Mesenchymal stem cell (in vitro differentiated cells and primary cell): ENCODE measurements at regions not wholly inside any gene's neighbourhood (a gene's known extent, or its start where the extent isn't known, plus 50 kb on each side); places are given as distances from the start of the nearest gene placed in this dataset.

Source experiments
- DNase-seq: peaks from one replicate; pipeline ENCODE4 v3.0.0-alpha.2; 2013
- H2AFZ ChIP-seq: one replicate; pipeline ENCODE4 v1.6.1; 2013; ENCODE audit warnings: low read depth, mild to moderate bottlenecking, control low read depth, inconsistent platforms, low read length, moderate library complexity
- H2AK5ac ChIP-seq: 2 replicates; pipeline ENCODE4 v1.6.1; 2013; ENCODE audit warnings: low read length, moderate library complexity, mild to moderate bottlenecking, inconsistent platforms; ENCODE audit not compliant: severe bottlenecking
- H2BK120ac ChIP-seq: one replicate; pipeline ENCODE4 v1.6.1; 2013; ENCODE audit warnings: low read depth, mild to moderate bottlenecking, inconsistent platforms, low read length, moderate library complexity
- H2BK12ac ChIP-seq, 2 experiments: one replicate each; pipeline ENCODE4 v1.6.1; 2013; ENCODE audit warnings: inconsistent platforms in 2 of 2, low read length in 2 of 2, mild to moderate bottlenecking in 2 of 2, moderate library complexity in 2 of 2, control low read depth in 1 of 2
- H2BK15ac ChIP-seq: one replicate; pipeline ENCODE4 v1.6.1; 2013; ENCODE audit warnings: mild to moderate bottlenecking, low read depth, inconsistent platforms; ENCODE audit not compliant: poor library complexity, severe bottlenecking
- H2BK5ac ChIP-seq: 2 replicates; pipeline ENCODE4 v1.6.1; 2013; ENCODE audit warnings: low read depth, mild to moderate bottlenecking, low read length, control low read depth, inconsistent platforms; ENCODE audit not compliant: poor library complexity, severe bottlenecking
- H3K14ac ChIP-seq, 2 experiments: one replicate each; pipeline ENCODE4 v1.6.1; 2013; ENCODE audit warnings: inconsistent platforms in 2 of 2, low read length in 2 of 2, control low read depth in 1 of 2, mild to moderate bottlenecking in 1 of 2, moderate library complexity in 1 of 2
- H3K18ac ChIP-seq, 2 experiments: one replicate each; pipeline ENCODE4 v1.6.1; 2013; ENCODE audit warnings: inconsistent platforms in 2 of 2, low read length in 2 of 2, control low read depth in 1 of 2, low read depth in 1 of 2, mild to moderate bottlenecking in 1 of 2
- H3K23ac ChIP-seq, 2 experiments: one replicate each; pipeline ENCODE4 v1.6.1; 2013; ENCODE audit warnings: inconsistent platforms in 2 of 2, low read length in 2 of 2, mild to moderate bottlenecking in 2 of 2, moderate library complexity in 2 of 2, control low read depth in 1 of 2
- H3K27ac ChIP-seq: 2 replicates; pipeline ENCODE4 v1.5.1; 2013; ENCODE audit warnings: mild to moderate bottlenecking, moderate library complexity, low read length, control low read depth, inconsistent platforms; ENCODE audit not compliant: poor library complexity, severe bottlenecking
- H3K27me3 ChIP-seq, 2 experiments: 2 replicates each; pipeline versions ENCODE4 v1.6.1 to v1.7.0; 2013; ENCODE audit warnings: low read length in 2 of 2, mild to moderate bottlenecking in 2 of 2, moderate library complexity in 2 of 2, control low read depth in 1 of 2, inconsistent platforms in 1 of 2; ENCODE audit not compliant: control insufficient read depth in 1 of 2, insufficient read depth in 1 of 2
- H3K36me3 ChIP-seq, 2 experiments: 2 replicates each; pipeline versions ENCODE4 v1.6.1 to v1.7.0; 2013; ENCODE audit warnings: low read length in 2 of 2, control low read depth in 1 of 2, inconsistent platforms in 1 of 2, low read depth in 1 of 2, mild to moderate bottlenecking in 1 of 2; ENCODE audit not compliant: insufficient read depth in 2 of 2, control insufficient read depth in 1 of 2
- H3K4ac ChIP-seq, 2 experiments: one replicate each; pipeline ENCODE4 v1.6.1; 2013; ENCODE audit warnings: inconsistent platforms in 2 of 2, low read length in 2 of 2, mild to moderate bottlenecking in 2 of 2, moderate library complexity in 2 of 2, control low read depth in 1 of 2, low read depth in 1 of 2
- H3K4me1 ChIP-seq: 2 replicates; pipeline ENCODE4 v1.6.1; 2013; ENCODE audit warnings: low read depth, low read length, control low read depth; ENCODE audit not compliant: control insufficient read depth, insufficient read depth
- H3K4me2 ChIP-seq: 2 replicates; pipeline ENCODE4 v1.6.1; 2013; ENCODE audit warnings: low read length, mild to moderate bottlenecking, inconsistent platforms; ENCODE audit not compliant: poor library complexity, severe bottlenecking
- H3K4me3 ChIP-seq, 2 experiments: 2 replicates each; pipeline versions ENCODE4 v1.5.1 to v1.7.0; 2013; ENCODE audit warnings: low read length in 2 of 2, mild to moderate bottlenecking in 2 of 2, control low read depth in 1 of 2, low read depth in 1 of 2; ENCODE audit not compliant: insufficient read depth in 1 of 2
- H3K79me1 ChIP-seq: replicated peaks from 2 replicates; pipeline ENCODE4 v1.6.1; 2013; ENCODE audit warnings: mild to moderate bottlenecking, control low read depth, low read length, inconsistent platforms; ENCODE audit not compliant: poor library complexity, severe bottlenecking
- H3K9ac ChIP-seq: 2 replicates; pipeline ENCODE4 v1.7.0; 2013; ENCODE audit warnings: mild to moderate bottlenecking, low read length, moderate library complexity
- H3K9me3 ChIP-seq: 2 replicates; pipeline ENCODE4 v1.7.0; 2013; ENCODE audit warnings: mild to moderate bottlenecking, low read length; ENCODE audit not compliant: control insufficient read depth
- H4K8ac ChIP-seq: one replicate; pipeline ENCODE4 v1.6.1; 2013; ENCODE audit warnings: inconsistent platforms, mild to moderate bottlenecking, low read length, moderate library complexity
- H4K91ac ChIP-seq: one replicate; pipeline ENCODE4 v1.6.1; 2013; ENCODE audit warnings: mild to moderate bottlenecking, low read length, inconsistent platforms
- WGBS: methylation state at CpG from one replicate; pipeline ENCODE4 v1.1.7; 2013; ENCODE audit warnings: mixed read lengths; 5-methylcytosine and 5-hydroxymethylcytosine counted together

GRCh38 chr14:39576258-39576657, 144.0 kb upstream of the FBXO33 start:
- H3K27ac ChIP-seq, result peak overlapping the region; percentile 69
- H4K91ac ChIP-seq, result no peak overlapping the region
- no peak overlapping the region for H3K23ac ChIP-seq
- no peak overlapping the region for H2AFZ ChIP-seq
- H2BK12ac ChIP-seq, result no peak overlapping the region
- H3K27me3 ChIP-seq, result no peaks in the 10 kb centered on the region
- H3K4me3 ChIP-seq, result no peak overlapping the region
- H3K4me2 ChIP-seq, result no peak overlapping the region
- no peak for DNase-seq
- H2BK15ac ChIP-seq, result no peak overlapping the region
- H3K9me3 ChIP-seq, result peaks cover 16% of the 10 kb centered on the region
- no peak overlapping the region for H3K14ac ChIP-seq
- peaks cover 3% of the 10 kb centered on the region for H3K4me1 ChIP-seq
- H3K18ac ChIP-seq, result no peak overlapping the region
- no peak overlapping the region for H3K4ac ChIP-seq
- no peak overlapping the region for H2BK5ac ChIP-seq
- H4K8ac ChIP-seq, result no peak overlapping the region
- H2AK5ac ChIP-seq, result no peak overlapping the region
- no peak overlapping the region for H2BK120ac ChIP-seq
- H3K36me3 ChIP-seq, result no peaks in the 10 kb centered on the region
- no peaks in the 10 kb centered on the region for H3K79me1 ChIP-seq
- H3K9ac ChIP-seq, result no peak overlapping the region

- H2AK5ac ChIP-seq, result no peak overlapping the region
Observed at GRCh38 chr14:39568809-39569538, 136.7 kb upstream of the FBXO33 start.

GRCh38 chr14:39566795-39567194, 134.6 kb upstream of the FBXO33 start:
- no peak overlapping the region for H3K4me2 ChIP-seq
- no peaks in the 10 kb centered on the region for H3K4me1 ChIP-seq
- no peak overlapping the region for H2BK120ac ChIP-seq
- H2BK15ac ChIP-seq, result no peak overlapping the region
- H3K4ac ChIP-seq, result no peak overlapping the region
- no peak overlapping the region for H4K91ac ChIP-seq
- H3K14ac ChIP-seq, result no peak overlapping the region
- no peak overlapping the region for H3K4me3 ChIP-seq
- H3K9ac ChIP-seq, result no peak overlapping the region
- no CpG with 5 or more reads among the region's 2 CpGs for WGBS
- no peak overlapping the region for H2BK5ac ChIP-seq
- no peaks in the 10 kb centered on the region for H3K27me3 ChIP-seq
- H4K8ac ChIP-seq, result no peak overlapping the region
- DNase-seq, result no peak
- no peak overlapping the region for H2BK12ac ChIP-seq
- no peak overlapping the region for H2AFZ ChIP-seq
- peaks cover 3% of the 10 kb centered on the region for H3K9me3 ChIP-seq
- no peak overlapping the region for H3K27ac ChIP-seq
- H3K79me1 ChIP-seq, result no peaks in the 10 kb centered on the region
- no peak overlapping the region for H2AK5ac ChIP-seq
- no peaks in the 10 kb centered on the region for H3K36me3 ChIP-seq
- no peak overlapping the region for H3K18ac ChIP-seq
- no peak overlapping the region for H3K23ac ChIP-seq

More at GRCh38 chr14:39568809-39569538, 136.7 kb upstream of the FBXO33 start:
- H3K14ac ChIP-seq, result no peak overlapping the region
- no peak overlapping the region for H2BK15ac ChIP-seq
- H3K18ac ChIP-seq, result no peak overlapping the region
- no peak overlapping the region for H2BK12ac ChIP-seq
- no peak overlapping the region for H4K8ac ChIP-seq
- peaks cover 10% of the 10 kb centered on the region for H3K9me3 ChIP-seq
- H3K4ac ChIP-seq, result no peak overlapping the region
- no peak overlapping the region for H2BK5ac ChIP-seq
- H2AFZ ChIP-seq, result no peak overlapping the region
- H3K27me3 ChIP-seq, result no peaks in the 10 kb centered on the region
- H3K4me2 ChIP-seq, result no peak overlapping the region
- H3K4me1 ChIP-seq, result no peaks in the 10 kb centered on the region
- no peak overlapping the region for H3K27ac ChIP-seq
- no peak overlapping the region for H3K9ac ChIP-seq
- no peak overlapping the region for H2BK120ac ChIP-seq
- DNase-seq, result no peak
- WGBS, result 94% methylated on average over 4 of the region's 4 CpGs
- no peak overlapping the region for H3K23ac ChIP-seq
- H3K4me3 ChIP-seq, result no peak overlapping the region
- H3K79me1 ChIP-seq, result no peaks in the 10 kb centered on the region
- H3K36me3 ChIP-seq, result no peaks in the 10 kb centered on the region
- H4K91ac ChIP-seq, result no peak overlapping the region

GRCh38 chr14:39563361-39563760, 131.1 kb upstream of the FBXO33 start:
- WGBS, result no CpG with 5 or more reads among the region's 1 CpG
- Histone ChIP-seq H3K4ac (no peak overlapping the region), H2BK15ac (no peak overlapping the region), H2BK5ac (no peak overlapping the region), H3K18ac (no peak overlapping the region), H3K4me2 (no peak overlapping the region), H2AK5ac (no peak overlapping the region), H3K27me3 (no peaks in the 10 kb centered on the region), H3K79me1 (no peaks in the 10 kb centered on the region), H2BK12ac (no peak overlapping the region), H3K14ac (no peak overlapping the region), H3K23ac (no peak overlapping the region), H4K91ac (no peak overlapping the region), H2AFZ (no peak overlapping the region), H4K8ac (no peak overlapping the region), H2BK120ac (no peak overlapping the region), H3K36me3 (no peaks in the 10 kb centered on the region), H3K27ac (no peak overlapping the region), H3K4me3 (no peak overlapping the region), H3K9me3 (peaks cover 16% of the 10 kb centered on the region), H3K4me1 (no peaks in the 10 kb centered on the region), H3K9ac (no peak overlapping the region)
- no peak for DNase-seq
